ENCODE measurements at regions not wholly inside any gene's neighbourhood (a gene's known extent, or its start where the extent isn't known, plus 50 kb on each side); places are given as distances from the start of the nearest gene placed in this dataset.

- no peak for TF ChIP-seq REST (IDR thresholded peaks at IDR 0.05; ENCODE audit: unreplicated experiment)
Observed at GRCh38 chrY:8852278-8852677, 485.0 kb upstream of the TSPY4 start (continued).

DNA sequence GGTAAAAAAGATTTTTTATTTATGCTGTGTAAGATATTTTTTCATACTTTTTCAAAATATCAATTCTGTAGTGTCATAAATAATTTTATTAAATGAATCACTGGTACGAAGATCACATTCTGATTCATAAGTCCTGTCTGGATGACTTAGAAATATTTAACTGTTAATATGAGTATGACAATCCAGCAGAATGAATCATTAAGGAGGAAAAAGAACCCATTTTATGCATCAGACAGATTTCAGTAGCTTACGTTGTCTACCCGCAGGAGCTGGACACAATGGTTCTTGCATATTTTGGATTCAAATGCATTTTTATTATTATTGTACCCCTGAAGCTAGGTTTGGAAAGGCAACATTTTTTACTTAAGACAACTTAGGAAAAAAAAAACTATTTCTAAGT is 448.9 kb upstream of the TSPY4 start:
- DNase-seq (ENCODE audit: low spot score): no peak
- Histone ChIP-seq H3K4me1 (ENCODE audit: insufficient read depth) (no peaks in the 10 kb centered on the region), H3K27me3 (ENCODE audit: insufficient read depth) (no peaks in the 10 kb centered on the region), H3F3A (replicated peaks; ENCODE audit: low read depth) (no peaks in the 10 kb centered on the region), H3K4me2 (no peak overlapping the region), H3K79me2 (replicated peaks; ENCODE audit: insufficient read depth) (no peaks in the 10 kb centered on the region), H3K27ac (ENCODE audit: low read depth) (no peak overlapping the region), H3K36me3 (ENCODE audit: insufficient read depth) (no peaks in the 10 kb centered on the region), H3K9me2 (ENCODE audit: insufficient read depth) (no peaks in the 10 kb centered on the region), H2AFZ (no peak overlapping the region), H3K4me3 (no peak overlapping the region), H4K20me1 (replicated peaks; ENCODE audit: insufficient read depth) (no peaks in the 10 kb centered on the region)
- Mint-ChIP-seq H3K9me3 (peaks cover 54% of the 10 kb centered on the region), H3K27me3 (ENCODE audit: insufficient read depth, low read depth, poor library complexity) (no peaks in the 10 kb centered on the region), H3K27ac (no peak overlapping the region), H3K4me3 (no peak overlapping the region), H3K36me3 (ENCODE audit: low read depth) (no peaks in the 10 kb centered on the region; the same call in 2 of the 3 replicates), H3K4me1 (no peaks in the 10 kb centered on the region)
- no peak for ATAC-seq
- TF ChIP-seq ETS1 (IDR thresholded peaks at IDR 0.05) (no peak), EZH2phosphoT487 (IDR thresholded peaks at IDR 0.05; ENCODE audit: unreplicated experiment) (no peak), NANOG (IDR thresholded peaks at IDR 0.05; ENCODE audit: borderline replicate concordance) (no peak), EZH2 (IDR thresholded peaks at IDR 0.05; ENCODE audit: low read depth, unreplicated experiment) (no peak), ZNF114 (CRISPR knock-in tag; IDR thresholded peaks at IDR 0.05) (no peak), CTCF (conservative IDR thresholded peaks at IDR 0.05; ENCODE audit: low read depth in 2 of 2) (no peak), CREB1 (CRISPR knock-in tag; IDR thresholded peaks at IDR 0.05; ENCODE audit: low read depth) (no peak)
